GM12892 (cell line): ENCODE measurements at regions not wholly inside any gene's neighbourhood (a gene's known extent, or its start where the extent isn't known, plus 50 kb on each side); places are given as distances from the start of the nearest gene placed in this dataset.

Experiments used
- DNase-seq: peaks from one replicate; pipeline ENCODE4 v3.0.0; 2011; ENCODE audit not compliant: insufficient read length
- FAIRE-seq: peaks from 2 replicates; lab custom pipeline; 2011; peaks lifted over from hg19 to GRCh38; lab: Jason Lieb, UNC
- POLR2A ChIP-seq: IDR thresholded peaks from 2 replicates; pipeline ENCODE4 v1.6.1; 2011; ENCODE audit warnings: low read depth, low read length, control low read depth
- POLR2AphosphoS5 ChIP-seq: IDR thresholded peaks from 2 replicates; pipeline ENCODE4 v1.6.1; 2011; ENCODE audit warnings: low read depth, low read length, control low read depth
- TAF1 ChIP-seq: IDR thresholded peaks from 2 replicates; pipeline ENCODE4 v1.6.1; 2011; ENCODE audit warnings: low read depth, mild to moderate bottlenecking, control low read depth, low read length, borderline replicate concordance

DNA sequence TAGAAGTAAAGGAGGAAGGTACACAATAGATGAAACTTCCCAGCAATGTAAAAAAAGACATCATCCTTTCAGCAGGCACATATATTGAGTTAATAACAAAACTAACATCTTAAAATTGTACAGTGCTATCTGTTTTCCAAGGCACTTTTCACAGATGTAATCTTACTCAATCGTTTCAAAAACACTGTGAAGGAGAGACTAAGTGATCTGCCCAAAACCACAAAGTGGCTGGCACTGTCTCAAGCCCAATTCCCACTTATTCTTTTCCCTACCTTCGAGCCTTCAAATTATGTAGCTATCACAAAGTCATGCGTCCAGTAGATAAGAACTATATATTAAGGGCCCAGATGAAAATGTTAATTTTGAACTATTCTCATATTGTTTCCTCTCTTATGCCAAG lies 193.6 kb upstream of the RASSF8 start:
- DNase-seq (no peak), FAIRE-seq (no peak)
- TF ChIP-seq POLR2AphosphoS5 (no peak), POLR2A (no peak), TAF1 (no peak)

DNA sequence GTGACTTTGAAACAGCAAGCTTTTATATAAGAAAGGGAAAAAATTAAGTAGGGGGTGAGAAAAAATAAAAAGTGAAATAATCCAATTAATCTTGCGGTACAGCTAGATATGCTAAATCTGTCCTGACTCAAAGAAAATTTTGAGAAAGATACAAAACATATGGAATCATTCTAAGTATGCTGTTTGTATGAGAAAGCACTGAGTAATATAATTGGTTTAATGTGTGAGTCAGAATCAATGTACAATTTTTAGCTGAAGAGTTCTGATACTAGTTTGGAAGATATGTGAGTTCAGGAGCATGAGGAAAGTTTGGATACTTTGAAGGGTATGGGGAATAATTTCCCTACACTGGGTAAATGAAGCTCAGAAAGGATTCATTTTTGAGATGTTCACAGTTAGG lies 190.9 kb upstream of the RASSF8 start:
- FAIRE-seq = no peak
- TF ChIP-seq POLR2A (no peak), TAF1 (no peak), POLR2AphosphoS5 (no peak)
- no peak for DNase-seq

DNA sequence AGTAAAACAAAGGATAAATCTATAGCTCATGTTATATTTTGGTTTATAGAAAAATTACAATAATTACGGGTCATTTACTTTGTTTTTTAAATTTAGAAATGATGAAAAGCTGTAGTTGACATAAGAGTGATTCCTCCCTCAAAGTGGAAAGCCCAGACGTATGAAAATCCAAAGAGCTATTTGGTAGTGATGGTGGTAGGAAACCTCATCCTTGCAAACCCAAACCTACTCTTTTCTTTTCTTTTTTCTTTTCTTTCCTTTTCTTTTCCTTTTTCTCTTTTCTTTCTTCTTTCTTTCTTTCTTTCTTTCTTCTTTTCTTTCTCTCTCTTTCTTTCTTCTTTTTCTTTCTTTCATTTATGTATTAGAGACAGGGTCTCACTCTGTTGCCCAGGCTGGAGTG lies 190.3 kb upstream of the RASSF8 start:
- TF ChIP-seq POLR2A (no peak), POLR2AphosphoS5 (no peak), TAF1 (no peak)
- DNase-seq (no peak), FAIRE-seq (no peak)

DNA sequence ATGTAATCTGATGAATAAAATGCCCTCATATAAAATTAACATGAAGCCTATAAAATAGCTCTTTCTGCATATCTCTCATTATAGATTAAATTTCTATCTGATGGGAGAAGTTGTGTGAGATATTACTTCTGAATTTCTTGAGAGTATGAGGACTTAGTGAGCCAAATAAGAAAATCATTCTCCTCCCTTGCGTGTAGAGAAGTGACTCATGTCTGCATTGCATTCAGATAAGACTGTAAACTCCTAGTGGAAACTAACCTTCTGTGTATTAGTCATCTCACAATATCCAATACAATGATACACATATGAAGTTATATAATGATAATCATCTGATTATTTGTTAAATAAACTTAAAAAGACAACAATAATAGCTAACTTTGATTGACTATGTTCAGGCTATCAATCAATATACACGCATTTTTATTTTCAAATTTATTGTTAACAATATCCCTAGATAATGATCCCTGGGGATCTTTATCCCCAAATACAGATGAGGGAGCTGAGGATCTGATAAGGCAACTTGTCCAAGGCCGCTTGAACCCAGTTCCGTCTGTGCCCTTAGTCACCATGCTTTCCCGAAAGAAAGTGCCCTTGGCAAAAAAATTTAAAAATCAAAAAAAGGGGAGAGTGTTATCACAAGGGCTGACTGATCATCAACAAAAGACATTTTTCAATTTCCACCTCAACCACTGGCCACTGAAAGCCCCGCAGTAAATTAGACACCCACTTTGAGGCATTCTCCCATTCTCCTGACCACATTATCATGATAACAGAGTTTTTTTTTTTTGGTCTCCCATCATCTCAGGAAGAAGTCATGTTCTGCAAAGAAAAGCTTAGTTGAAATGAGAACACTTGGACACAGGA lies 189.2 kb upstream of the RASSF8 start:
- TF ChIP-seq POLR2AphosphoS5 (no peak), TAF1 (no peak), POLR2A (no peak)
- FAIRE-seq (no peak), DNase-seq (no peak)

DNA sequence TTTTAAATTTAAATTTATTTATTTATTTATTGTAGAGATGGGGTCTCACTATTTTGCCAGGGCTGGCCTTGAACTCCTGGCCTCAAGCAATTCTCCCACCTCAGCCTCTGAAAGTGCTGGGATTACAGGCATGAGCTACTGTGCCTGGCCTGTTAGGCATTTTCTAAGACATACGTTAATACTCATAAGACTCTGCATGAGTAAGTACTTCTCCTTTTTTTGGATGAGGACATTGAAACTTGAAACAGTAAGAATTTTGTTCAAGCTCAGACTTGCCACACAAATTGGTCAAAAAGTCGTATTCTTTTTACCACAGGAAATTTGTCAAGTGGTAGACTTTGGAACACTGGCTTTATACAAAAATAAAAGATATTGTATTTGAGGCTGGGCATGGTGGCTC lies 187.4 kb upstream of the RASSF8 start:
- DNase-seq = no peak
- no peak for TF ChIP-seq POLR2A
- no peak for TF ChIP-seq POLR2AphosphoS5
- no peak for TF ChIP-seq TAF1
- no peak for FAIRE-seq

DNA sequence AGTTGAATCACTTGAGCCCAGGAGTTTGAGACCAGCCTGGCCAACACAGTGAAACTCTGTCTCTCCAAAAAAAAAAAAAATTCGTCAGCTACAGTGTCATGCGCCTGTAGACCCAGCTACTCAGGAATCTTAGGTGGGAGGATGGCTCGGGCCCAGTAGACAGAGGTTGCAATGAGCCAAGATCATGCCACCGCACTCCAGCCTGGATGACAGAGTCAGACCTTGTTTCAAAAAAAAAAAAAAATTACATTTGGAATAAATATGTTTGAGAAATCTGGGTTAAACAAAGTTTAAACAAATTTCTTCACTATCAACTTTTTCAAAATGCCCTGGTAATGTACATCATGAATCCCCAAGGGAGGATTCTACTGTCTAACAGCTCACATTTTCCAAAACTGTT lies 187.0 kb upstream of the RASSF8 start:
- FAIRE-seq = no peak
- TF ChIP-seq POLR2A = no peak
- TF ChIP-seq TAF1 = no peak
- no peak for TF ChIP-seq POLR2AphosphoS5
- no peak for DNase-seq

DNA sequence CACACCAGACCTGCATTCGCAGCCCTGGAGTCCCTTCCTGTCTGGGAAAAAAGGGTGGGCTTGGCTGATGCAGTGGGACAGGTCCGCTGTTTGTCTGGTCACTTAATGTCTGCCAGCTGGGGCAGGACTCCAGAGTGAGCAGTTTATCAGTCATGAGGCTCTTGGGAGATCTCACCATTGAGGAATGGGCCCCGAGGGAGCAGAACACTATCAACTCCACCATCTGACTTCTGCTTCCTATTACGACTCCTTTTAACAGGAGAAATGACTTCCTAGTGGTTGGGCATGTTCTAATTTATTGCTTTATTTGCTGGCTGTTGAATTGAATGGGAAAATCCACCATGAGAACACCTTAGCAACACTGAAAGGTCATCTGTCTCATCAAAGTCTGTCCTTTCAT lies 182.5 kb upstream of the RASSF8 start:
- no peak for DNase-seq
- TF ChIP-seq TAF1 = no peak
- no peak for TF ChIP-seq POLR2AphosphoS5
- TF ChIP-seq POLR2A = no peak
- FAIRE-seq = no peak

GRCh38 chr12:25780771-25781170 lies 177.7 kb upstream of the RASSF8 start:
- FAIRE-seq = no peak
- TF ChIP-seq POLR2AphosphoS5 (no peak), TAF1 (no peak), POLR2A (no peak)
- DNase-seq = no peak

GRCh38 chr12:25781232-25781631 lies 177.2 kb upstream of the RASSF8 start:
- no peak for TF ChIP-seq POLR2AphosphoS5
- TF ChIP-seq TAF1 = no peak
- TF ChIP-seq POLR2A = no peak
- FAIRE-seq (no peak), DNase-seq (no peak)

DNA sequence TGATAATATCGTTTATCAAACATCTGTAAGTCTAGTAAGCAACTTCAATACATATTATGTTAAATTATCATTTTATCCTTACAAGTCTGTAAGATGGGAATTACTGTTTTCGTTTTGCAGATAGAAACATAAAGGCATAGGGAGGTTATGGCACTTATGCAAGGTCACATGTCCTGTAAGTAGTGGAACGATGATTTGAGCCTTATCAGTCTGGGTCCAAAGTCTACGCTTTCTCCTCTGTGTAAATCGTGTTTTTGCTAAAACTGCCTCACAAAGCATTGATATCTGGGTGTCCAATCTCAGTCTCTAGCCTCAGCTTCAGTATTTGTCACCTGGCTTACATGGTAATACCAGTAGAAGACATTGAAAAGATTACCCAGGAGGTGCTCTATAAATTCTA lies 174.9 kb upstream of the RASSF8 start:
- TF ChIP-seq TAF1 (no peak), POLR2A (no peak), POLR2AphosphoS5 (no peak)
- DNase-seq = no peak
- no peak for FAIRE-seq

- FAIRE-seq (no peak), DNase-seq (no peak)
- no peak for TF ChIP-seq POLR2A
- TF ChIP-seq POLR2AphosphoS5 = no peak
- no peak for TF ChIP-seq TAF1
Observed at GRCh38 chr12:25784669-25785068, 173.8 kb upstream of the RASSF8 start.

DNA sequence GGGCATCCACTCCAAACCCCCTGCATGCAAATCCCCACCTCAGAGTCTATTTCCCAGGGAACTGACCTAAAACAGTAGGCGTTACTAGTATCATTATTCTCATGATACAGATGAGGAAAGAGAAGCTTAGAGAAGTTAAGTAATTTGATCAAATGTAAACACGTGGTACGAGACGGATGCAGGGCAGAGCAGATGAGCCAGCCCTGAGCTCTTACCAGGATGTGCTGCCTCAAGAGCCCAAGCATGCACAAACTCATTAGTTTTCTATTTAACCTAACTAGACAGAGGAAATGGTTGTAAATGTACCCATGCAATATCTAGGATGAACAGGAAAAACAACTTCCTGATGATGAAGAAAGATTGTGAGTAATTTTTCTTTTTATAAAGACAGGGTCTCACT lies 173.3 kb upstream of the RASSF8 start:
- FAIRE-seq = no peak
- no peak for DNase-seq
- TF ChIP-seq POLR2A (no peak), POLR2AphosphoS5 (no peak), TAF1 (no peak)
